Stimulated activated CD8-positive, alpha-beta memory T cell treated with anti-CD3 and anti-CD28 coated beads, Interleukin-7, amount 100 ng/mL, for 4 hours (primary cell): ENCODE measurements at regions not wholly inside any gene's neighbourhood (a gene's known extent, or its start where the extent isn't known, plus 50 kb on each side); places are given as distances from the start of the nearest gene placed in this dataset.

Experiments used
- DNase-seq, 2 donors: peaks; one replicate each; pipeline ENCODE4 v3.0.0-alpha.2; 2020; ENCODE audit warnings: low read depth in 2 of 2

GRCh38 chr11:95549301-95549700, 240.3 kb downstream of the FAM76B start:
- DNase-seq: no peak

GRCh38 chr11:95548416-95548815, 241.2 kb downstream of the FAM76B start:
- DNase-seq: no peak

- DNase-seq: no peak
These were observed 241.6 kb downstream of the FAM76B start for GRCh38 chr11:95547976-95548375.

GRCh38 chr11:95547186-95547585, 242.4 kb downstream of the FAM76B start:
- DNase-seq: no peak

GRCh38 chr11:95545116-95545875, 244.3 kb downstream of the FAM76B start:
- DNase-seq: no peak

- DNase-seq: no peak
These were observed 245.3 kb downstream of the FAM76B start for GRCh38 chr11:95544095-95544856.

GRCh38 chr11:95542868-95543551, 246.6 kb downstream of the FAM76B start:
- no peak for DNase-seq

GRCh38 chr11:95541715-95542114, 247.9 kb downstream of the FAM76B start:
- DNase-seq: no peak

- no peak for DNase-seq
These were observed 253.4 kb downstream of the FAM76B start for GRCh38 chr11:95536047-95536690.

- DNase-seq: no peak
These were observed 254.8 kb downstream of the FAM76B start for GRCh38 chr11:95534809-95535208.

- no peak for DNase-seq
These were observed 255.4 kb downstream of the FAM76B start for GRCh38 chr11:95534226-95534625.

GRCh38 chr11:95531116-95531515, 258.5 kb downstream of the FAM76B start:
- no peak for DNase-seq

- no peak for DNase-seq
These were observed 265.1 kb downstream of the FAM76B start for GRCh38 chr11:95524314-95525036.

- DNase-seq: no peak
These were observed 266.7 kb downstream of the FAM76B start for GRCh38 chr11:95522874-95523273.

- no peak for DNase-seq
These were observed 267.7 kb downstream of the FAM76B start for GRCh38 chr11:95521862-95522261.

- no peak for DNase-seq
These were observed 268.4 kb downstream of the FAM76B start for GRCh38 chr11:95521133-95521542.

- DNase-seq: no peak
These were observed 269.0 kb downstream of the FAM76B start for GRCh38 chr11:95520369-95521132.

GRCh38 chr11:95519912-95520311, 269.7 kb downstream of the FAM76B start:
- no peak for DNase-seq

GRCh38 chr11:95517453-95517852, 272.1 kb downstream of the FAM76B start:
- DNase-seq: no peak

- no peak for DNase-seq
These were observed 272.8 kb downstream of the FAM76B start for GRCh38 chr11:95516786-95517185.

- no peak for DNase-seq
These were observed 273.4 kb downstream of the FAM76B start for GRCh38 chr11:95516175-95516574.
